Hematopoietic multipotent progenitor cell treated with erythropoietin and hydrocortisone succinate and interleukin-3 and kit ligand, for 6 days (in vitro differentiated cells): ENCODE measurements at regions not wholly inside any gene's neighbourhood (a gene's known extent, or its start where the extent isn't known, plus 50 kb on each side); places are given as distances from the start of the nearest gene placed in this dataset.
A peak's percentile ranks its signal among the peaks of the same experiment; 100 is the strongest.
"Not testable (repeated sequence)": the region's sequence is repeated elsewhere in the genome, so short reads cannot be mapped to it uniquely, and the experiment has no call there.

Source experiments
- DNase-seq: peaks from one replicate; pipeline ENCODE4 v3.0.0-alpha.2; 2015

DNA sequence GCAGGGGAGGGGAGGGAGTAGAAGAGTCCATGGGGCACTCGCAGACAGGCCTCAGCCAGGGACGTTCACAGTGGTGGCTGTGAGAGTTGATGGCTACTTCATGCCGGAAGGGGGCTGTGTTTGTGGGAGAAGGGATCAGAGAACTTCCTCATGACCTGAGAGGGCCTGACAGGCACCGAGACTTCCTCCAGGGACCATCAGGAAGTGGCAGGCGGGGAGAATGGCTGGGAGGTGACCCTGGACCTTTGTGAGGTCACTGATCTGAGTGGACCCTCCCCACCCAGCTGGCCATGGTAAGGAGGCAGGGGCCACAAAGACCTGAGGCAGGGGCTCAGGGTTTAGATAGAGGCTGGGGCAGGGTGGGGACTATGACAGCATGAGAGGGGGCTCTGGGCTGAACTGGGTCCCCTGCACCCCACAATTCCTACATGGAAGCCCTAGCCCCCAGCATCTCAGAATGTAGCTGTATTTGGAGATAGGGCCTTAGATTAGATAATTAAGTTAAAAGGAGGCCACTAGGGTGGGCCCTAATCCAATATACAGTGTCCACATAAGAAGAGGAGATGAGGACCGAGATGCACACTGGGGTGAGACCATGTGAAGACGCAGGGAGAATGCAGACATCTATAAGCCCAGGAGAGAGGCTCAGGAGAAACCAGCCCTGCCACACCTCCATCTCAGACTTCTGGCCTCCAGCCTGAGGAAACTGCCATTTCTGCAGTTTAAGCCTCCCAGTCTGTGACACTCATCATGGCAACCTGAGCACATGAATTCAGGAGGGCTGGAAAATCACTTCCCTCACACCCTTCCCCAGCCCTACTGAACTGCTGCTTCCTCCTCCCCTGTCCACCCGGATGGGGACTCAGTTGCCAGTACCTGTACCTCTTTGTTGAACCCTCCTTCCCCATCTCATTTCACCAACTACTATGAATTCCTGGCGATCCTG, 273.9 kb upstream of the ZNF32 start:
- DNase-seq, result no peak

GRCh38 chr10:43921881-43922280, 273.2 kb upstream of the ZNF32 start:
- no peak for DNase-seq

GRCh38 chr10:43921478-43921877, 272.8 kb upstream of the ZNF32 start:
- DNase-seq, result no peak

DNA sequence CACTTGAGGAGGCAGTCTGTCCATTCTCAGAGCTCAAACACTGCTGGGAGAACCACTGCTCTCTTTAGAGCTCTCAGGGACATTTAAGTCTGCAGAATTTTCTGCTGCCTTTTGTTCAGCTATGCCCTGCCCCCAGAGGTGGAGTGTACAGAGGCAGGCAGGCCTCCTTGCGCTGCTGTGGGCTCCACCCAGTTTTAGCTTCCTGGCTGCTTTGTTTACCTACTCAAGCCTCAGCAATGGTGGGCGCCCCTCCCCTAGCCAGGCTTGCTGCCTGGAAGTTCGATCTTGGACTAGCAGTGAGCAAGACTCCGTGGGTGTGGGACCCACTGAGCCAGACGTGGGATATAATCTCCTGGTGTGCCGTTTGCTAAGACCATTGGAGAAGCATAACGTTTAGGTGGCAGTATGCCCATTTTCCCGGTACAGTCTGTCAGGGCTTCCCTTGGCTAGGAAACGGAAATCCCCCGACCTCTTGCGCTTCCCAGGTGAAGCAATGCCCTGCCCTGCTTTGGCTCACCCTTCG, 271.6 kb upstream of the ZNF32 start:
- DNase-seq, result not testable (repeated sequence)

DNA sequence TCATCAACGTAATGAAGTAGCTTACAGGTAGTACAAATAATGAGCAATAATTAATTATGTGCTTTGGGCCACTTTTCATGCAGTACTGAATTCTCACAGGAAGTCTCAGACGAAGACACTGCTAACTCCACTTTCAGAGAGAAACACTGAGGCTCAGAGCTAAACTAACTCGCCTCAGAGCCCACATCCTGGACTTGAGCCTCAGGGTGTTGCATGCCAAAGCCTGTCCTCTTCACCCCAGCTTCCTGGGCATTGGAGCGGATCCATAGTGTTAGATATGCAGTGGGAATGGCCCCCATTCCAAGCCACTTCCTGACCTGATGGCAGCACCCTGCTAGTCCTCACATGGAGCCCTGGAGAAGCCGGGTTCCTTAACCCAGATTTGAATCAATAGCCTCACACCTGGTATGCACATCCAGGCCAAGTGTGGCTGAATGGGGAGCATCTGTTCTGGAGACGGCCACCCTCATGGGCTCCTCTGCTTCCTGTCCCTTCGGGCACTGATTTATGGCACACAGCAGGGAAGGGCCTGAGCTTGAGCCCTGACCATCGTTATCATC, 265.1 kb upstream of the ZNF32 start:
- DNase-seq, result no peak

GRCh38 chr10:43912469-43912868, 263.8 kb upstream of the ZNF32 start:
- no peak for DNase-seq

- no peak for DNase-seq
Measured at GRCh38 chr10:43906490-43906889, 257.8 kb upstream of the ZNF32 start.

GRCh38 chr10:43905512-43906236, 257.0 kb upstream of the ZNF32 start:
- peak; percentile 20 for DNase-seq

DNA sequence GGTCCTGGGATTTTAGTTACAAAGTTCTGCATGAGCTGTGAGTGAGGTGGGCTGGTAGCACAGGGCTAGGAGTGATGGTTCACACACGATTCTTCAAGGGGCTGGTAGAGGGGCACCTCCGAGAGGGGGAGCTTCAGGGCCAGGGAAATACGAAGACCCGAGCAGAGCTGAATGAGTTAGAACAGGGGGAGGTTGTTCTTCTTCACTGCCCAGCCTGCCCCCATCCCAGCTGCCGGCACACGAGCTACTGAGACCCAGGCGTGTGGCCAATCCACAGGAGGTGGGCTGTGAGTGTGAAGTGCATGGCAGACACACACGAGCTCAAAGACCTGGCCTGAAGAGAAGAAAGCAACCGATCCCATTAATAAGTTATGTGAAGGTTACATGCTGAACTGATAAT, 256.2 kb upstream of the ZNF32 start:
- no peak for DNase-seq

- DNase-seq, result no peak
Measured at GRCh38 chr10:43904301-43904700, 255.6 kb upstream of the ZNF32 start.

GRCh38 chr10:43903451-43903850, 254.8 kb upstream of the ZNF32 start:
- no peak for DNase-seq

DNA sequence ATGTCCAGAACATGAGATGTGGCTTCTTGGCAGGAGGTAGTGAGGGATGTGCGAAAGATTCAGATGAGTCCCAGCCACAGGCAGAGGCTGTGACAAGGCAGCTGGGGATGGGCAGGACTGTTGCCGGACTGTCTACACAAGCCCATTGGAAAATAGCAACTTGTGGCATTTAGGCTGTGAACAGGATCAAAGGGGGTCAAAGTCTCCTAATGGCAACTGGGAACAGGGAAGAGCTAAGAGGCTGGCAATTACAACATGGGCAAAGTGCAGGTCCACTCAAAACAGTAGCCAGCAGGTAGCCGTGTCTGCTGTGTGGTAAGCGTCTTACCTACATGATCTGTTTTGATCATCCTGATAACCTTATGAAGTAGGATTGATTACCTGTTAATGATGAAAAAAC, 254.2 kb upstream of the ZNF32 start:
- no peak for DNase-seq

DNA sequence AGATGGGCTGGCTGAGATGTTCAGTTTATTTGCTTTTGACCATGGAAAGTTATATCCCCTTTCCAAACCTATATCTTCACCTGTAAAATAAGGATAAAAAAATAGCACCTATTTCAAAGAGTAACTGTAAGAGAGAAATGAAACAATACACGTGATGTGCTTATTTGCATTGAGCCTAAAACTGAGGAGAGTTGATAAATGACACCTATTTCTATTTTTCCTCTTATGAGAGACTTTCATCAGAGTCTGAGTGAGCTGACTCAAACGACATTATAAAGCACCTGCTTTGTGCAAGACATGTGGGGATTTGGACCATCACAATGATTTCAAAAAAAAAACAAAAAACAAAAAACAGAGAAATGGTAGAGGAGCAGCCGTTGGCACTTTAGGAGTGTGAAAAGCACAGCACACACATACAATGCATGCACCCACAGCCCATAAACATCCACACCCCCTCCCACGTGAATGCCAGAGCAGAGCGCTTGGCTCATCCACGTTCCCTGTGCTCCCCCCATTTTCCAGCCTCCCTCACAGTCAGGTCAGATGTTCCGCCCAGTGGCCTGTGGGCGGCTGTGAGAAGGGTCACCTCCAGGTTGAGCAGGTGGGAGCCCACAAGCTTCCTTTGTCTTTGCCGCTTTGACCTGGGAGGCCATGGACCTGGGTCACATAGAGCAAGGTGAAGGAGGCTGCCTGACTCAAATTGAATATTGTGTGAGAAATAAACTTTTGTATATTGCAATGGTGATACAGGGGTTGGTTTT, 253.2 kb upstream of the ZNF32 start:
- DNase-seq, result no peak

GRCh38 chr10:43901302-43901701, 252.6 kb upstream of the ZNF32 start:
- no peak for DNase-seq

GRCh38 chr10:43900571-43900970, 251.9 kb upstream of the ZNF32 start:
- DNase-seq, result no peak

- DNase-seq, result no peak
Measured at GRCh38 chr10:43899224-43899959, 250.7 kb upstream of the ZNF32 start.

GRCh38 chr10:43898592-43898991, 249.9 kb upstream of the ZNF32 start:
- DNase-seq, result no peak

DNA sequence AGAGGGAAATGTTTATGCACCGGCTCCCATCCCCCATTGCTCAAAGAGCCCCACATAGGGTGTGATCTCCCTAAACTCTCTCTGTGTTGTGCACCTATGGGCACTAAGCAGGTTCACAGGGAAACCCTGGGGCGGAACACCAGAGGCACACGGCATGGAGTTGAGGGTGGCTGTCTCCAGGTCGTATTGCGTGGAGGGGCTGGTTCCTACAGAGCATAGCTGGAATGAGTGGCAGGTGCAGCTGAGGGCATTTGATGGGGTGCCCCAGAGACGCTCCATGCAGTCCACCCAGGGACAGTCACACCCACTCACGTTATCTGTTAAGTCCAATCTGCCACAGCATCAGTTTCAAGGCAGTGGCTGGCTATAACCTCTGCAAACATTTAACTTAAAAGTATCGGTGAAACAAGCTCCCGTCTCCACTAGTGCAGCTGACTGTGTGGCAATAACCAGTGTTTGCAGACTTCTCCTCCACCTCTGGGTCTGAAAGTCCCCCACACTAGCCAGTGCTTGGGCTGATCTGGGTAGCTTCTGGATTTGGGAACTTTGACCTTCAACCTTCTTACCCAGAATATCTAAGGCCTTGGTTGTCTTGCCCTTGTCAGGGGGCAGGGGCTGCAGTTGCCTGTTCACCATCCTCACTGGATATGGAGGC, 249.2 kb upstream of the ZNF32 start:
- DNase-seq, result no peak

DNA sequence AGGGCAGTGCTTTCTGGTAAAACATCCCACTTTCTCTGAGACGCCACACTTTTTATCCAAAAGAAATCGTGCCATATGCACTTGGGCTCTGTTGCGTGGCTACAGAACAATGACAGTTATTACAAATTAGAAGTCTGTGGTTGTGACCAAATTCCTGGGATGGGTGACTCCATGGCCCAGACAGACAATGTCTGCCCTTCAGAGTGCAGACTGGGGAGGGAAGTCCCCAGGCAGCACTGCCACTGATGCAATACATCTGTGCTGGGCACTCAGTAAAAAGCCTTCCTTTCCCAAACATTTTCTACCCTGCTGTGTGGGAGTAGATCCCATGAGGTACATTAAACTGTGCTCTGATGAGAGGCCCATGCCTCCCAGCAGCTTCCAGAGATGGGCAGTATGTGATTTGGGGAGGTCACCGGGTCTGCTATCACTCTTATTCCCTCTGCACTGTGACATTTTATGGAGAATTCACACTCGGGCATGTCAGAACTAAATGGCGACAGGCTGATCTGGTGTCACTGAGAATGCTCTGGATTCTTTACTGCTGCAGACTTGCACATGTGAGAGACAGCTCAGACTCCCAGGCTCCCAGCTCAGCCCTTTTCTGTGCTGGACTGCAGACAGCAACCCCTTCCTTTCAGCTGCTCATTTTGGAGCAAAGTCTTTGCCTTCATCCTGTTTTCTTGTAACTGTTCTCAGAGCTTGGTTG, 243.5 kb upstream of the ZNF32 start:
- no peak for DNase-seq

DNA sequence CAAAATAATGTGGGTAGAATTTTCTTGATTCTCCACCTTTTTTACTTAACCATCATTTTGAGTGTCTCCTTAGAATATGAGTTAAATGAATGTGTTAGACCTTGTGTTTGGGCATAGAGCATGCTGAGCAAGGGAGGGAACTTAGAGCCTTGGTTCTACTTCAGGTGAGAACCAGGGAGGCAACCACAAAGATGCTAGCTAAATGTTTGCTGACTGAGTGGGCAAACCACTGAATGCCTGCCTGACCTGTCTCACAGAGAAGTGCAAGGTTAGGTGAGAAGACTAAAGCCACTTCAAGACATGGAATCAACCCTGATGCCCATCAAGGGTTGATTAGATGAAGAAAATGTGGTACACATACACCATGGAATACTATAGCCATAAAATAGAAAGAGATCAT, 242.6 kb upstream of the ZNF32 start:
- DNase-seq, result no peak

GRCh38 chr10:43890124-43890523, 241.4 kb upstream of the ZNF32 start:
- DNase-seq, result no peak
